Lung (tissue), 11 donors: ENCODE measurements at regions not wholly inside any gene's neighbourhood (a gene's known extent, or its start where the extent isn't known, plus 50 kb on each side); places are given as distances from the start of the nearest gene placed in this dataset.

Experiments
- ATAC-seq: fragments of 200-7000 bp; cut with Tn5 transposase; one replicate; pipeline ENCODE4 v1.9.1; 2020; ENCODE audit warnings: moderate number of reproducible peaks; ENCODE audit not compliant: insufficient read depth, low FRiP score
- DNase-seq, 3 donors: peaks; one replicate each; pipeline ENCODE4 v3.0.0-alpha.2; 2013 to 2017
- H3K27ac ChIP-seq, 2 donors: one replicate each; pipeline ENCODE4 v1.5.1; 2013; ENCODE audit warnings: mild to moderate bottlenecking in 2 of 2, moderate library complexity in 2 of 2, control low read depth in 1 of 2, inconsistent platforms in 1 of 2, low read depth in 1 of 2, low read length in 1 of 2
- H3K27me3 ChIP-seq, 3 donors: one replicate each; pipeline ENCODE4 v1.5.1; 2013; ENCODE audit warnings: low read length in 2 of 3; ENCODE audit not compliant: control insufficient read depth in 3 of 3, insufficient read depth in 3 of 3
- H3K36me3 ChIP-seq, 4 donors: one replicate each; pipeline ENCODE4 v1.5.1; 2013; ENCODE audit warnings: low read length in 4 of 4, mild to moderate bottlenecking in 1 of 4, moderate library complexity in 1 of 4; ENCODE audit not compliant: control insufficient read depth in 4 of 4, insufficient read depth in 4 of 4
- H3K4me1 ChIP-seq, 5 donors: one replicate each; pipeline ENCODE4 v1.5.1; 2013; ENCODE audit warnings: low read length in 5 of 5, mild to moderate bottlenecking in 2 of 5, moderate library complexity in 1 of 5; ENCODE audit not compliant: control insufficient read depth in 5 of 5, insufficient read depth in 5 of 5
- H3K4me3 ChIP-seq: one replicate; pipeline ENCODE4 v1.5.1; 2013; ENCODE audit warnings: mild to moderate bottlenecking, control low read depth, moderate library complexity
- H3K9ac ChIP-seq, 2 donors: one replicate each; pipeline ENCODE4 v1.5.1; 2013; ENCODE audit warnings: low read length in 2 of 2, control low read depth in 1 of 2; ENCODE audit not compliant: insufficient read depth in 1 of 2
- H3K9me3 ChIP-seq, 4 donors: one replicate each; pipeline ENCODE4 v1.5.1; 2013; ENCODE audit warnings: low read length in 3 of 4, mild to moderate bottlenecking in 1 of 4, moderate library complexity in 1 of 4; ENCODE audit not compliant: control insufficient read depth in 4 of 4, insufficient read depth in 3 of 4
- WGBS, 2 donors: extraction: QIAGEN DNeasy Blood & Tissue Kit; methylation state at CpG; one replicate each; pipeline ENCODE4 v1.1.7; 2013; 5-methylcytosine and 5-hydroxymethylcytosine counted together
- TF ChIP-seq, protein P1 (sequence below): IDR thresholded peaks from 2 replicates; pipeline ENCODE4 v1.5.1; 2012; ENCODE audit warnings: mild to moderate bottlenecking; ENCODE audit errors: control extremely low read depth, extremely low read depth
- donor health status: control.
- donor health status: control.
- donor health status: Bipolar disorder and iron deficiency.
- donor health status: healthy.
- donor health status: DM: yes; HTN: yes; CAD: no.

- H3K27ac ChIP-seq, result no peak overlapping the region
- ATAC-seq (no peak), DNase-seq (peak in 1 of 3 donors; percentile 25)
- TF ChIP-seq, protein P1, sequence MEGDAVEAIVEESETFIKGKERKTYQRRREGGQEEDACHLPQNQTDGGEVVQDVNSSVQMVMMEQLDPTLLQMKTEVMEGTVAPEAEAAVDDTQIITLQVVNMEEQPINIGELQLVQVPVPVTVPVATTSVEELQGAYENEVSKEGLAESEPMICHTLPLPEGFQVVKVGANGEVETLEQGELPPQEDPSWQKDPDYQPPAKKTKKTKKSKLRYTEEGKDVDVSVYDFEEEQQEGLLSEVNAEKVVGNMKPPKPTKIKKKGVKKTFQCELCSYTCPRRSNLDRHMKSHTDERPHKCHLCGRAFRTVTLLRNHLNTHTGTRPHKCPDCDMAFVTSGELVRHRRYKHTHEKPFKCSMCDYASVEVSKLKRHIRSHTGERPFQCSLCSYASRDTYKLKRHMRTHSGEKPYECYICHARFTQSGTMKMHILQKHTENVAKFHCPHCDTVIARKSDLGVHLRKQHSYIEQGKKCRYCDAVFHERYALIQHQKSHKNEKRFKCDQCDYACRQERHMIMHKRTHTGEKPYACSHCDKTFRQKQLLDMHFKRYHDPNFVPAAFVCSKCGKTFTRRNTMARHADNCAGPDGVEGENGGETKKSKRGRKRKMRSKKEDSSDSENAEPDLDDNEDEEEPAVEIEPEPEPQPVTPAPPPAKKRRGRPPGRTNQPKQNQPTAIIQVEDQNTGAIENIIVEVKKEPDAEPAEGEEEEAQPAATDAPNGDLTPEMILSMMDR, result no peak
- H3K4me1 ChIP-seq, result peaks cover 0 to 4% (median under 1%) of the 10 kb centered on the region in 5 donors
- no peaks in the 10 kb centered on the region for H3K27me3 ChIP-seq
- no peaks in the 10 kb centered on the region for H3K9me3 ChIP-seq
- WGBS, 2 donors, result 71 to 94% methylated on average over 1 of the region's 1 CpG
- no peaks in the 10 kb centered on the region for H3K36me3 ChIP-seq
- no peak overlapping the region for H3K9ac ChIP-seq
- no peak overlapping the region for H3K4me3 ChIP-seq
Observed at GRCh38 chr4:54400188-54400587, 171.1 kb downstream of the PDGFRA start.

DNA sequence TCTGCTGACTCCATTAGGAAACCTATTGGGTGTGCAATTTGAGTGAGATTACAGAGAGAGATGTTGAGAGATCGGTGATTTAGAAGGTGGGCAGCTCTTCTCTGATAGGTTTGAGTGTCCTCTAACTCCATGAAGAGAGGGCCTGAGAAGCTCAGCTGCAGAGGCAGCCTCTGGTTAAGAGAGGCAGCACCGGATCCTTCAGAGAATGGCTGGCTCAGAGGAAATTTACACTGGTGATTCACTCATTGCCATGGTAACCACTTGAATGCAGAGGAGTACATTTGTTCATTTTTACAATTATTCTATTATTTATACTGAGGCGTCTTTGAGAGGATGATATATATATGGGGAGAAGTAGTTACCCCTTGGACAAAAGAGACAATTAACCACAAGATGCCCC, 171.7 kb downstream of the PDGFRA start:
- no peak overlapping the region for H3K9ac ChIP-seq
- ATAC-seq (no peak), DNase-seq (peak in 1 of 3 donors; percentile 22)
- TF ChIP-seq, protein P1, result no peak
- H3K4me1 ChIP-seq, result peaks cover 0 to 4% (median 0%) of the 10 kb centered on the region in 5 donors
- no peaks in the 10 kb centered on the region for H3K27me3 ChIP-seq
- no peaks in the 10 kb centered on the region for H3K36me3 ChIP-seq
- WGBS, 2 donors, result 57 to 78% methylated on average over 3 of the region's 3 CpGs
- no peaks in the 10 kb centered on the region for H3K9me3 ChIP-seq
- H3K27ac ChIP-seq, result no peak overlapping the region
- H3K4me3 ChIP-seq, result no peak overlapping the region

DNA sequence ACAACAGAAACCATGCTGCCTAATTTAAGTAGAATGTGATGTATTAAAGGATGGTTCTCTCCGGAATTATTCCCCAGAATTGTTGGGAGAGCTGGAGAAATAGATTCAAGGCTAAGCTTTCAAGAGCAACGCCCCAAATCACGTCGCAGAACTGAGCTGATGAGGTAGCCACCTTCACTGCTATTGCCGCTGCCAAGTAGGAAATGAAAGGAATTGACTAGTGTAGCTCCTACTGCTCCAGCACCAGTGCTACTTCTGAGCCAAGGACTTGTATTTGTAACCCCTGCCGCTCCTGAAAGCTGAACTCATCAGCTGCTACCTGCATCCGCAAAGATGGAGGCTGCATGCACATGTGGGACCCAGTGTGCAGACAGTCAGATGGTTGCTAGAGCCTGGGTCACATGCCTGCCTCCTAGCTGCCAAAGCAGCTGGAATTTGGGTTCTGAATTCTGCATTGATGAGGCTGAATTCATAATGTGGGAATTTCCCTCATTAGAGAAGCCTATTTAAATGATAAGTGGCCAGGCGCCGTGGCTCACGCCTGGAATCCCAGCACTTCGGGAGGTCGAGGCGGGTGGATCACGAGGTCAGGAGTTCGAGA, 173.9 kb downstream of the PDGFRA start:
- H3K9ac ChIP-seq, result no peak overlapping the region
- H3K4me3 ChIP-seq, result no peak overlapping the region
- WGBS, 2 donors, result 74 to 84% methylated on average over 15 of the region's 15 CpGs
- H3K4me1 ChIP-seq, result peaks cover 0 to 4% (median 0%) of the 10 kb centered on the region in 5 donors
- H3K27ac ChIP-seq, result no peak overlapping the region
- DNase-seq, result no peak
- H3K27me3 ChIP-seq, result no peaks in the 10 kb centered on the region
- TF ChIP-seq, protein P1, result no peak
- no peak for ATAC-seq
- H3K36me3 ChIP-seq, result no peaks in the 10 kb centered on the region
- no peaks in the 10 kb centered on the region for H3K9me3 ChIP-seq
